K562 (cell line): ENCODE measurements at regions not wholly inside any gene's neighbourhood (a gene's known extent, or its start where the extent isn't known, plus 50 kb on each side); places are given as distances from the start of the nearest gene placed in this dataset.
"Not testable (repeated sequence)": the region's sequence is repeated elsewhere in the genome, so short reads cannot be mapped to it uniquely, and the experiment has no call there.

Experiments used
- CTCF ChIP-seq, 3 experiments: IDR thresholded peaks in 2 of 3; conservative IDR thresholded peaks in 1 of 3; 2 replicates each; pipeline ENCODE4 v1.5.1; 2011 to 2012; ENCODE audit warnings: low read length in 3 of 3, mild to moderate bottlenecking in 3 of 3, control low read depth in 2 of 3, improper control_type of control experiment in 1 of 3, inconsistent platforms in 1 of 3, low read depth in 1 of 3, mixed read lengths in 1 of 3, moderate library complexity in 1 of 3; ENCODE audit not compliant: insufficient read depth in 2 of 3
- DPF2 ChIP-seq: fragments of 450-650 bp; IDR thresholded peaks from 2 replicates; pipeline ENCODE4 v1.6.1; 2016
- E2F8 ChIP-seq: fragments of 450-650 bp; IDR thresholded peaks from 2 replicates; pipeline ENCODE4 v1.7.1; 2018; ENCODE audit warnings: mild to moderate bottlenecking, low read depth; ENCODE audit not compliant: partially characterized antibody
- EP300 ChIP-seq: IDR thresholded peaks from 2 replicates; pipeline ENCODE4 v1.6.1; 2012; ENCODE audit warnings: low read length, improper control_type of control experiment
- RAD21 ChIP-seq, 2 experiments: fragments of 250-450 bp in 1 of 2; fragments of 450-650 bp in 1 of 2; sonication (Bioruptor Pico) in 1 of 2; formaldehyde crosslinking in 1 of 2; IDR thresholded peaks in 1 of 2; conservative IDR thresholded peaks in 1 of 2; 2 replicates each; pipeline versions ENCODE4 v1.4.0 to v1.8.0; 2020 to 2022; ENCODE audit warnings: mild to moderate bottlenecking in 2 of 2, moderate library complexity in 1 of 2
- SIN3A ChIP-seq, 2 experiments: fragments of 150-350 bp in 1 of 2; IDR thresholded peaks; 2 replicates each; pipeline ENCODE4 v1.6.1; 2011 to 2016; ENCODE audit warnings: borderline replicate concordance in 2 of 2, low read depth in 2 of 2, low read length in 2 of 2, mild to moderate bottlenecking in 2 of 2, moderate library complexity in 2 of 2; ENCODE audit not compliant: control insufficient read depth in 1 of 2
- STAT5B ChIP-seq: fragments of 250-450 bp; sonication (Bioruptor Pico); IDR thresholded peaks from 2 replicates; pipeline ENCODE4 v1.8.0; 2021; ENCODE audit warnings: mild to moderate bottlenecking, inconsistent platforms
- ZBTB7A ChIP-seq: IDR thresholded peaks from 2 replicates; pipeline ENCODE4 v1.6.1; 2011; ENCODE audit warnings: low read depth, mild to moderate bottlenecking, low read length, moderate library complexity, borderline replicate concordance; ENCODE audit not compliant: control insufficient read depth

GRCh38 chr9:62693019-62693418 lies 1503.2 kb downstream of the SPATA31A7 start:
- TF ChIP-seq RAD21 (CRISPR knock-in tag; conservative IDR thresholded peaks at IDR 0.05 in 1 of 2, IDR thresholded peaks at IDR 0.05 in 1 of 2); DPF2; CTCF (IDR thresholded peaks at IDR 0.05 in 2 of 3, conservative IDR thresholded peaks at IDR 0.05 in 1 of 3; ENCODE audit: insufficient read depth in 2 of 3, low read depth in 1 of 3, low read length in 3 of 3); E2F8; SIN3A (IDR thresholded peaks at IDR 0.05; ENCODE audit: borderline replicate concordance in 2 of 2, control insufficient read depth in 1 of 2, low read depth in 2 of 2, low read length in 2 of 2); EP300; ZBTB7A; STAT5B (CRISPR knock-in tag): not testable (repeated sequence)
